ENCODE measurements at regions not wholly inside any gene's neighbourhood (a gene's known extent, or its start where the extent isn't known, plus 50 kb on each side); places are given as distances from the start of the nearest gene placed in this dataset.
"Not testable (repeated sequence)": the region's sequence is repeated elsewhere in the genome, so short reads cannot be mapped to it uniquely, and the experiment has no call there.

- H3K27ac ChIP-seq (ENCODE audit: low read depth, low read length); H3K9me3 Mint-ChIP-seq; H3K4me3 Mint-ChIP-seq; H3K27ac Mint-ChIP-seq; intact Hi-C loops (cut with micrococcal nuclease); H3K9me3 ChIP-seq (ENCODE audit: control insufficient read depth in 2 of 3, low read length in 3 of 3); H3K36me3 Mint-ChIP-seq; H3K4me1 Mint-ChIP-seq; H3K27me3 Mint-ChIP-seq; ATAC-seq; H3K36me3 ChIP-seq (ENCODE audit: control insufficient read depth in 2 of 3, insufficient read depth in 3 of 3, low read length in 3 of 3); DNase-seq; H3K4me1 ChIP-seq (ENCODE audit: control insufficient read depth in 2 of 2, insufficient read depth in 2 of 2, low read length in 2 of 2); H3K27me3 ChIP-seq (ENCODE audit: control insufficient read depth in 2 of 2, insufficient read depth in 2 of 2, low read length in 2 of 2); CTCF ChIA-PET; POLR2A ChIA-PET; H3K4me3 ChIP-seq (ENCODE audit: low read length): not testable (repeated sequence)
These were observed 227.1 kb upstream of the ZNF722 start for GRCh38 chr7:63771389-63772085.

GRCh38 chr7:63789378-63790176, 209.1 kb upstream of the ZNF722 start:
- peaks cover 0 to 6% (median 4%) of the 10 kb centered on the region in 5 donors for H3K27me3 Mint-ChIP-seq
- ATAC-seq (no peak), DNase-seq (peak in 2 of 9 donors; percentile 11 to 16)
- H3K9me3 Mint-ChIP-seq: peaks cover 0 to 19% (median 9%) of the 10 kb centered on the region in 11 donors
- H3K36me3 ChIP-seq (ENCODE audit: control insufficient read depth in 2 of 3, insufficient read depth in 3 of 3, low read length in 3 of 3): no peaks in the 10 kb centered on the region
- CTCF ChIA-PET: no interaction called here
- H3K4me1 Mint-ChIP-seq: peaks cover 0 to 2% (median 0%) of the 10 kb centered on the region in 7 donors
- no peak overlapping the region for H3K4me3 ChIP-seq (ENCODE audit: low read length)
- H3K27me3 ChIP-seq (ENCODE audit: control insufficient read depth in 2 of 2, insufficient read depth in 2 of 2, low read length in 2 of 2): no peaks in the 10 kb centered on the region
- H3K9me3 ChIP-seq (ENCODE audit: control insufficient read depth in 2 of 3, low read length in 3 of 3): no peaks in the 10 kb centered on the region
- no peak overlapping the region for H3K27ac ChIP-seq (ENCODE audit: low read depth, low read length)
- H3K4me3 Mint-ChIP-seq: peak overlapping the region in 4 of 10 donors; percentile 14 to 75 (median 48)
- H3K27ac Mint-ChIP-seq: no peak overlapping the region
- POLR2A ChIA-PET: no interaction called here
- intact Hi-C loops (cut with micrococcal nuclease): no loop called here
- no peaks in the 10 kb centered on the region for H3K4me1 ChIP-seq (ENCODE audit: control insufficient read depth in 2 of 2, insufficient read depth in 2 of 2, low read length in 2 of 2)
- no peaks in the 10 kb centered on the region for H3K36me3 Mint-ChIP-seq

GRCh38 chr7:63790177-63790763, 208.4 kb upstream of the ZNF722 start:
- H3K4me1 ChIP-seq (ENCODE audit: control insufficient read depth in 2 of 2, insufficient read depth in 2 of 2, low read length in 2 of 2); POLR2A ChIA-PET; H3K4me1 Mint-ChIP-seq; H3K27me3 ChIP-seq (ENCODE audit: control insufficient read depth in 2 of 2, insufficient read depth in 2 of 2, low read length in 2 of 2); H3K27me3 Mint-ChIP-seq; H3K4me3 Mint-ChIP-seq; CTCF ChIA-PET; H3K36me3 ChIP-seq (ENCODE audit: control insufficient read depth in 2 of 3, insufficient read depth in 3 of 3, low read length in 3 of 3); H3K27ac ChIP-seq (ENCODE audit: low read depth, low read length); ATAC-seq; H3K9me3 ChIP-seq (ENCODE audit: control insufficient read depth in 2 of 3, low read length in 3 of 3); H3K27ac Mint-ChIP-seq; H3K36me3 Mint-ChIP-seq; intact Hi-C loops (cut with micrococcal nuclease); DNase-seq; H3K4me3 ChIP-seq (ENCODE audit: low read length): not testable (repeated sequence)
- peaks cover 0 to 13% (median 7%) of the 10 kb centered on the region in 11 donors for H3K9me3 Mint-ChIP-seq

Data from naive thymus-derived CD4-positive, alpha-beta T cell (primary cell).